GM12878 (cell line): ENCODE measurements at regions not wholly inside any gene's neighbourhood (a gene's known extent, or its start where the extent isn't known, plus 50 kb on each side); places are given as distances from the start of the nearest gene placed in this dataset.

Experiments used
- ATAC-seq: fragments of 200-7000 bp; cut with Tn5 transposase; 3 replicates; pipeline ENCODE4 v1.9.1; 2020; ENCODE audit warnings: mild to moderate bottlenecking, moderate library complexity
- BruUV-seq: library from RNA; stranded (reverse); fragments of 400-500 nt; replicated peaks from 2 replicates; lab custom pipeline; 2021; lab: Mats Ljungman, UMichigan
- CTCF ChIA-PET: fragments of 300-600 bp; sonication (Branson Sonifier 250); formaldehyde crosslinking; extraction: SDS; loops from one replicate; lab custom pipeline; 2021; ENCODE audit warnings: inconsistent platforms; lab: Yijun Ruan, JAX
- POLR2A ChIA-PET: fragments of 350-600 bp; formaldehyde crosslinking; extraction: SDS; loops from one replicate; lab custom pipeline; 2021; ENCODE audit warnings: inconsistent platforms; lab: Charles Lee
- RAD21 ChIA-PET: fragments of 300-600 bp; sonication (Branson Sonifier 250); formaldehyde crosslinking; loops from one replicate; lab custom pipeline; 2023; ENCODE audit warnings: antibody characterized with exemption; ENCODE audit not compliant: unreplicated experiment; lab: Charles Lee
- SMC1A ChIA-PET: fragments of 300-600 bp; sonication (Branson Sonifier 250); formaldehyde crosslinking; loops from one replicate; lab custom pipeline; 2023; ENCODE audit not compliant: unreplicated experiment, uncharacterized antibody; lab: Charles Lee
- DNase-seq: peaks from one replicate; pipeline ENCODE4 v3.0.0-alpha.2; 2011; ENCODE audit warnings: low read depth, low spot score
- FAIRE-seq: peaks from 3 replicates; lab custom pipeline; 2011; peaks lifted over from hg19 to GRCh38; lab: Jason Lieb, UNC
- H2AFZ ChIP-seq: 2 replicates; pipeline ENCODE4 v1.6.0; 2011; ENCODE audit warnings: low read depth, low read length, control low read depth; ENCODE audit not compliant: control insufficient read depth
- H3K27ac ChIP-seq: 2 replicates; pipeline ENCODE4 v1.5.1; 2011; ENCODE audit warnings: control low read depth; ENCODE audit not compliant: control insufficient read depth, insufficient read depth
- H3K27me3 ChIP-seq, 2 experiments: replicated peaks in 1 of 2; 2 replicates each; pipeline versions ENCODE4 v1.6.0 to v1.6.1; 2011; ENCODE audit warnings: low read length in 1 of 2; ENCODE audit not compliant: control insufficient read depth in 2 of 2, insufficient read depth in 2 of 2
- H3K36me3 ChIP-seq, 2 experiments: 2 replicates each; pipeline ENCODE4 v1.5.1; 2011; ENCODE audit warnings: low read length in 1 of 2; ENCODE audit not compliant: control insufficient read depth in 2 of 2, insufficient read depth in 2 of 2
- H3K4me1 ChIP-seq: 2 replicates; pipeline ENCODE4 v1.6.1; 2011; ENCODE audit warnings: mild to moderate bottlenecking, low read length, moderate library complexity, mixed read lengths; ENCODE audit not compliant: control insufficient read depth, insufficient read depth
- H3K4me2 ChIP-seq: 2 replicates; pipeline ENCODE4 v1.6.0; 2011; ENCODE audit warnings: control low read depth; ENCODE audit not compliant: control insufficient read depth, insufficient read depth
- H3K4me3 ChIP-seq: fragments of 200-600 bp; sonication (generic); 2 replicates; pipeline ENCODE4 v1.5.1; 2016
- H3K79me2 ChIP-seq: 2 replicates; pipeline ENCODE4 v1.6.0; 2011; ENCODE audit warnings: low read length; ENCODE audit not compliant: control insufficient read depth, insufficient read depth
- H3K9ac ChIP-seq: 2 replicates; pipeline ENCODE4 v1.8.0; 2011; ENCODE audit warnings: low read length, control low read depth, mixed read lengths; ENCODE audit not compliant: control insufficient read depth, insufficient read depth
- H3K9me3 ChIP-seq: replicated peaks from 3 replicates; pipeline ENCODE4 v1.5.1; 2011; ENCODE audit warnings: mild to moderate bottlenecking, low read length; ENCODE audit not compliant: control insufficient read depth, insufficient read depth
- H4K20me1 ChIP-seq: 2 replicates; pipeline ENCODE4 v1.6.0; 2011; ENCODE audit not compliant: control insufficient read depth, insufficient read depth
- BCL11A ChIP-seq: IDR thresholded peaks from 2 replicates; pipeline ENCODE4 v1.6.1; 2011; ENCODE audit warnings: low read depth, low read length
- BRCA1 ChIP-seq: IDR thresholded peaks from 2 replicates; pipeline ENCODE4 v1.6.1; 2011; ENCODE audit warnings: low read depth, low read length, improper control_type of control experiment
- FOXK2 ChIP-seq: fragments of 450-650 bp; IDR thresholded peaks from 2 replicates; pipeline ENCODE4 v1.6.1; 2017; ENCODE audit warnings: mild to moderate bottlenecking, moderate library complexity
- JUNB ChIP-seq: IDR thresholded peaks from 2 replicates; pipeline ENCODE4 v1.6.1; 2016; ENCODE audit warnings: antibody characterized with exemption, mild to moderate bottlenecking
- LARP7 ChIP-seq: fragments of 450-650 bp; IDR thresholded peaks from 2 replicates; pipeline ENCODE4 v1.6.1; 2017; ENCODE audit warnings: mild to moderate bottlenecking
- MEF2A ChIP-seq: IDR thresholded peaks from 2 replicates; pipeline ENCODE4 v1.6.1; 2011; ENCODE audit warnings: low read depth, mild to moderate bottlenecking, low read length, moderate library complexity; ENCODE audit not compliant: insufficient read depth
- NBN ChIP-seq: fragments of 450-650 bp; IDR thresholded peaks from 2 replicates; pipeline ENCODE4 v1.6.1; 2016
- NR2F1 ChIP-seq: fragments of 450-650 bp; conservative IDR thresholded peaks from 2 replicates; pipeline ENCODE4 v1.6.1; 2017; ENCODE audit warnings: mild to moderate bottlenecking
- PAX5 ChIP-seq: IDR thresholded peaks from 2 replicates; pipeline ENCODE4 v1.6.1; 2011; ENCODE audit warnings: low read depth, low read length, borderline replicate concordance
- PML ChIP-seq: IDR thresholded peaks from 2 replicates; pipeline ENCODE4 v1.6.1; 2012; ENCODE audit warnings: low read length, inconsistent platforms
- POLR2A ChIP-seq: IDR thresholded peaks from 2 replicates; pipeline ENCODE4 v1.6.1; 2011; ENCODE audit warnings: low read depth, mild to moderate bottlenecking, low read length
- RBBP5 ChIP-seq: fragments of 200-600 bp; sonication (generic); conservative IDR thresholded peaks from 2 replicates; pipeline ENCODE4 v1.6.1; 2016
- SIN3A ChIP-seq: IDR thresholded peaks from 2 replicates; pipeline ENCODE4 v1.6.1; 2012; ENCODE audit warnings: low read depth, low read length, improper control_type of control experiment
- TBL1XR1 ChIP-seq: IDR thresholded peaks from 2 replicates; pipeline ENCODE4 v1.6.1; 2012; ENCODE audit warnings: low read depth, low read length, improper control_type of control experiment
- ZNF384 ChIP-seq: IDR thresholded peaks from 2 replicates; pipeline ENCODE4 v1.6.1; 2012; ENCODE audit warnings: low read depth, mild to moderate bottlenecking, low read length, improper control_type of control experiment, borderline replicate concordance
- WGBS: methylation state at CpG from one replicate; pipeline ENCODE4 v1.1.6; 2016; ENCODE audit warnings: low lambda C conversion rate; ENCODE audit not compliant: insufficient replicate concordance, insufficient coverage; ENCODE audit errors: missing lambda C conversion rate; 5-methylcytosine and 5-hydroxymethylcytosine counted together
- in situ Hi-C: fragments of 300-500 bp; cut with MboI; formaldehyde crosslinking; loops from 9 replicates; pipeline ENCODE4 v1.14.3; 2018; ENCODE audit warnings: mixed read lengths
- intact Hi-C: fragments of 100-400 bp; cut with micrococcal nuclease; formaldehyde crosslinking; loops from one replicate; pipeline ENCODE4 v1.14.2; 2022; ENCODE audit not compliant: unreplicated experiment
- TF ChIP-seq, protein P1 (sequence below): fragments of 450-650 bp; IDR thresholded peaks from 2 replicates; pipeline ENCODE4 v1.6.1; 2017; ENCODE audit warnings: mild to moderate bottlenecking, low read depth, inconsistent platforms; ENCODE audit not compliant: poor library complexity, severe bottlenecking
- TF ChIP-seq, protein P2 (sequence below): fragments of 450-650 bp; IDR thresholded peaks from 2 replicates; pipeline ENCODE4 v1.6.1; 2017; ENCODE audit warnings: borderline replicate concordance

DNA sequence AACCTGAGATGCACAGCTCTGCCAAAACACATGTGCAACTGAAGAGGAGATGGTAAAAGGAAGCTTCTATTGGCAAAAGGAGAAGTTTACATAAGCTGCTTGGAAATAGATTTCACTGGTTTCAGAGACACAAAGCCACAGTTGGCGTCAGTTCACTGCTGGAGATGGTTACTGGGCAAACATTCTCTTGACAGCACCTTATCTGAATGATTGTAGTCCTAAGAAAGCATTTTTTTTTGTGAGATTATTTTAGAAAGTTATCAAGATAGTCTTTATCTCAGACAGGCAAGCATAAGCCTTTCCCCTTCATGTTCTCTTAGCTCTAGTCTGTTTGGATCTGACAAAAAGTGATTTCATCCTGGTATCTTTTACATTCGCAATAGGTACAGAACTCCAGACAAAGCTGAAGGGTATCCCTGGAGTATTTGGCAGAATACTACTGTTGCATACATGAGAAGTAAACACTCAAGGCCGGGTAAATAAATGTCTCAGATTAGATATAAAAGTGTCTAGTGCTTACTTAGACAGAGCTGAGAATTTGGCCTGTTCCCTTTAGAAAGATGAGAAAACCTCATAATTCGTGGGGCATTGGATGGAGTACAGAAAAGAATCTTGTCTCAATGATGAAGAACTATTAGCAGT lies 1668.0 kb upstream of the NUDT12 start:
- BruUV-seq: no TSS peak
- WGBS: 21% methylated on average over 4 of the region's 4 CpGs
- no peak overlapping the region for H3K9ac ChIP-seq

More for the DNA sequence above, 1668.0 kb upstream of the NUDT12 start:
- intact Hi-C loops: no loop called here
- DNase-seq: no peak
- Histone ChIP-seq H3K27ac (no peak overlapping the region), H3K4me3 (no peak overlapping the region), H2AFZ (no peak overlapping the region), H3K79me2 (no peaks in the 10 kb centered on the region), H3K36me3 (no peaks in the 10 kb centered on the region), H3K4me2 (no peak overlapping the region), H3K9me3 (no peaks in the 10 kb centered on the region), H4K20me1 (no peaks in the 10 kb centered on the region), H3K4me1 (no peaks in the 10 kb centered on the region)
- CTCF ChIA-PET: no interaction called here
- SMC1A ChIA-PET: interaction anchor here (0.6 to 1.4 kb wide), 2 partner anchors 11 to 14 kb away, joined by 3 to 5 read pairs; no protein-coding TSS in a partner anchor
- TF ChIP-seq RBBP5 (no peak), NR2F1 (no peak), POLR2A (no peak), MEF2A (no peak), SIN3A (no peak), PAX5 (no peak), LARP7 (no peak), BRCA1 (no peak), FOXK2 (no peak), PML (no peak), ZNF384 (no peak), JUNB (no peak), NBN (no peak), TBL1XR1 (no peak), BCL11A (no peak)
- TF ChIP-seq, protein P1, sequence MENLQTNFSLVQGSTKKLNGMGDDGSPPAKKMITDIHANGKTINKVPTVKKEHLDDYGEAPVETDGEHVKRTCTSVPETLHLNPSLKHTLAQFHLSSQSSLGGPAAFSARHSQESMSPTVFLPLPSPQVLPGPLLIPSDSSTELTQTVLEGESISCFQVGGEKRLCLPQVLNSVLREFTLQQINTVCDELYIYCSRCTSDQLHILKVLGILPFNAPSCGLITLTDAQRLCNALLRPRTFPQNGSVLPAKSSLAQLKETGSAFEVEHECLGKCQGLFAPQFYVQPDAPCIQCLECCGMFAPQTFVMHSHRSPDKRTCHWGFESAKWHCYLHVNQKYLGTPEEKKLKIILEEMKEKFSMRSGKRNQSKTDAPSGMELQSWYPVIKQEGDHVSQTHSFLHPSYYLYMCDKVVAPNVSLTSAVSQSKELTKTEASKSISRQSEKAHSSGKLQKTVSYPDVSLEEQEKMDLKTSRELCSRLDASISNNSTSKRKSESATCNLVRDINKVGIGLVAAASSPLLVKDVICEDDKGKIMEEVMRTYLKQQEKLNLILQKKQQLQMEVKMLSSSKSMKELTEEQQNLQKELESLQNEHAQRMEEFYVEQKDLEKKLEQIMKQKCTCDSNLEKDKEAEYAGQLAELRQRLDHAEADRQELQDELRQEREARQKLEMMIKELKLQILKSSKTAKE: no peak
- TF ChIP-seq, protein P2, sequence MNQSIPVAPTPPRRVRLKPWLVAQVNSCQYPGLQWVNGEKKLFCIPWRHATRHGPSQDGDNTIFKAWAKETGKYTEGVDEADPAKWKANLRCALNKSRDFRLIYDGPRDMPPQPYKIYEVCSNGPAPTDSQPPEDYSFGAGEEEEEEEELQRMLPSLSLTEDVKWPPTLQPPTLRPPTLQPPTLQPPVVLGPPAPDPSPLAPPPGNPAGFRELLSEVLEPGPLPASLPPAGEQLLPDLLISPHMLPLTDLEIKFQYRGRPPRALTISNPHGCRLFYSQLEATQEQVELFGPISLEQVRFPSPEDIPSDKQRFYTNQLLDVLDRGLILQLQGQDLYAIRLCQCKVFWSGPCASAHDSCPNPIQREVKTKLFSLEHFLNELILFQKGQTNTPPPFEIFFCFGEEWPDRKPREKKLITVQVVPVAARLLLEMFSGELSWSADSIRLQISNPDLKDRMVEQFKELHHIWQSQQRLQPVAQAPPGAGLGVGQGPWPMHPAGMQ: no peak
- TF ChIP-seq, all 136 proteins: peak for 0
- no peaks in the 10 kb centered on the region for H3K27me3 ChIP-seq
- in situ Hi-C loops: no loop called here
- ChIA-PET RAD21 (no interaction called here), POLR2A (no interaction called here)
- ATAC-seq: no peak
- FAIRE-seq: no peak
